Esophagus muscularis mucosa (tissue), 4 donors: ENCODE measurements at regions not wholly inside any gene's neighbourhood (a gene's known extent, or its start where the extent isn't known, plus 50 kb on each side); places are given as distances from the start of the nearest gene placed in this dataset.

Experiments used
- DNase-seq: peaks from one replicate; pipeline ENCODE4 v3.0.0-alpha.2; 2017; ENCODE audit errors: extremely low spot score
- H3K27ac ChIP-seq, 4 donors: fragments of 200-600 bp; sonication (generic); replicated peaks in 1 of 4; 1 replicate in 3 of 4; 2 replicates in 1 of 4; pipeline ENCODE4 v1.5.1; 2016 to 2019; ENCODE audit warnings: mild to moderate bottlenecking in 1 of 4
- H3K27me3 ChIP-seq, 4 donors: fragments of 200-600 bp; sonication (generic); one replicate each; pipeline versions ENCODE4 v1.5.1 to v1.6.0; 2016 to 2019
- H3K36me3 ChIP-seq, 4 donors: fragments of 200-600 bp; sonication (generic); one replicate each; pipeline ENCODE4 v1.5.1; 2016 to 2019
- H3K4me1 ChIP-seq, 4 donors: fragments of 200-600 bp; sonication (generic); one replicate each; pipeline ENCODE4 v1.5.1; 2016 to 2019
- H3K4me3 ChIP-seq, 4 donors: fragments of 200-600 bp; sonication (generic); 1 replicate in 2 of 4; 2 replicates in 2 of 4; pipeline ENCODE4 v1.5.1; 2016 to 2019; ENCODE audit warnings: mild to moderate bottlenecking in 4 of 4, moderate library complexity in 1 of 4
- H3K9me3 ChIP-seq, 4 donors: fragments of 200-600 bp; sonication (generic); 1 replicate in 3 of 4; 2 replicates in 1 of 4; pipeline ENCODE4 v1.5.1; 2016 to 2019
- EP300 ChIP-seq: sonication (generic); formaldehyde crosslinking; IDR thresholded peaks from one replicate; pipeline ENCODE4 v1.6.1; 2017; ENCODE audit warnings: antibody characterized with exemption
- POLR2A ChIP-seq: fragments of 450-650 bp; IDR thresholded peaks from one replicate; pipeline ENCODE4 v1.6.1; 2017; ENCODE audit warnings: antibody characterized with exemption, moderate library complexity, mild to moderate bottlenecking, low read depth
- POLR2AphosphoS5 ChIP-seq, 2 donors: sonication (generic); formaldehyde crosslinking; IDR thresholded peaks; one replicate each; pipeline ENCODE4 v1.6.1; 2017; ENCODE audit warnings: antibody characterized with exemption in 2 of 2
- WGBS: methylation state at CpG from one replicate; pipeline ENCODE4 v1.1.5; 2018; 5-methylcytosine and 5-hydroxymethylcytosine counted together
- intact Hi-C: fragments of 100-400 bp; cut with DNase I; formaldehyde crosslinking; loops from one replicate; pipeline ENCODE4 v1.15.1; 2023
- TF ChIP-seq, protein P1 (sequence below), 3 experiments: fragments of 200-600 bp in 2 of 3; fragments of 450-650 bp in 1 of 3; sonication (generic) in 2 of 3; IDR thresholded peaks; one replicate each; pipeline ENCODE4 v1.5.1; 2017 to 2019; ENCODE audit warnings: antibody characterized with exemption in 3 of 3, mild to moderate bottlenecking in 2 of 3, moderate library complexity in 1 of 3

DNA sequence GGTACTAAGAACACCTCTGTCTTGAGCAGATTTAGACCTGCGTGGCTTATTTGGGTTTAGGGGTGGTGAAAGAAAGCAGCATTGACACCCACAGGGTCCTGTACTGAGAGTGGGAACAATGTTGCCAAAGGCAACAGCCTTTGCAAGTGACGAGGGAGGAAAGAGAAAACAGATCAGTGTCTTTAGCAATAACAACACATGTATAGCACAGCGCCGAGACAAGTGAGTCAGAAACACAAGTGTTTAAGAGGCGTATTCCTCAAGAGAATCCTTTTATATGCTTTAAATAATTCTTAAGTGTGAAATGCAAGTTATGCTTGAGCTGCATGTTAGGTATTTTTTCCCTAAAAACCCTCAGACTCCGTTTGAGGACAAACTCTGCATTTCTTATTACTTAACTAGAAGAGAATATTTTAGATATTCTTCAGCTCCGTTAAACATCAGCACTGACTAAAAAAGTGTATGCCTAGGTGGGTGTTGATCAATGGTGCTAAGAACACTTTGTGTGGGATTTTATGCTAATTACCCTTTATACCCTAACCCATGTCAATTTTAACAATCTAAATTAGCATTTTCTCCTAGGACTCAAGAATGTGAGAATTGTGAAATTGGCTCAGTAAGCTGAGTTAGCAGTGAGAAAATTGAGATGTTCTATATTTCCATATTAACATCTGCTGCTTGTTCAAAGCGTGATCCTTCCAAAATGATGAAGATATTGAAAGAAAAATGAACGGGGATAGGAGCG is 1095.4 kb upstream of the CELF2 start:
- WGBS, result 85% methylated on average over 10 of the region's 10 CpGs
- H3K4me3 ChIP-seq, result no peak overlapping the region
- intact Hi-C loops, result no loop called here

DNA sequence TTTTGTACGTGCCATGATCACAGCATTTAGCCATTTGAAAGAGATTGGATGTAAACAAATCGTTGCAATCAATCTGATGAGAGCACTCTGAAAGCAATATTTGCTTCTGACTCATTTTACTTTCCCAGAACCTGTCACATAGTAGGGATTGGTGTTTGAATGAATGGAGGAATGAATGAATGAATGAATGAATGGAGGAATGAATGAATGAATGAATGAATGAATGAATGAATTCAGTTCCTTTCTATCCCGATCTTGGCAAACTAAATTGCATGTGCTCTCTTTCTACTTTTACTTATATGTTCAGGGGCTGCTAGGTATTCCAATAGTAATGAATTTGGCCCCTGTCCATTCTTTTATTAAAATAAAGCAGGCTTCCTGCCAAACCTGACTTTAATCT is 1091.7 kb upstream of the CELF2 start:
- Histone ChIP-seq H3K9me3 (no peaks in the 10 kb centered on the region), H3K4me3 (no peak overlapping the region), H3K4me1 (peaks cover 0 to 6% (median 0%) of the 10 kb centered on the region in 4 donors), H3K27ac (no peak overlapping the region), H3K27me3 (no peaks in the 10 kb centered on the region), H3K36me3 (no peaks in the 10 kb centered on the region)
- 82% methylated on average over 3 of the region's 3 CpGs for WGBS
- TF ChIP-seq POLR2A (no peak), POLR2AphosphoS5 (IDR thresholded peaks at IDR 0.05) (no peak), EP300 (no peak)
- TF ChIP-seq, protein P1, sequence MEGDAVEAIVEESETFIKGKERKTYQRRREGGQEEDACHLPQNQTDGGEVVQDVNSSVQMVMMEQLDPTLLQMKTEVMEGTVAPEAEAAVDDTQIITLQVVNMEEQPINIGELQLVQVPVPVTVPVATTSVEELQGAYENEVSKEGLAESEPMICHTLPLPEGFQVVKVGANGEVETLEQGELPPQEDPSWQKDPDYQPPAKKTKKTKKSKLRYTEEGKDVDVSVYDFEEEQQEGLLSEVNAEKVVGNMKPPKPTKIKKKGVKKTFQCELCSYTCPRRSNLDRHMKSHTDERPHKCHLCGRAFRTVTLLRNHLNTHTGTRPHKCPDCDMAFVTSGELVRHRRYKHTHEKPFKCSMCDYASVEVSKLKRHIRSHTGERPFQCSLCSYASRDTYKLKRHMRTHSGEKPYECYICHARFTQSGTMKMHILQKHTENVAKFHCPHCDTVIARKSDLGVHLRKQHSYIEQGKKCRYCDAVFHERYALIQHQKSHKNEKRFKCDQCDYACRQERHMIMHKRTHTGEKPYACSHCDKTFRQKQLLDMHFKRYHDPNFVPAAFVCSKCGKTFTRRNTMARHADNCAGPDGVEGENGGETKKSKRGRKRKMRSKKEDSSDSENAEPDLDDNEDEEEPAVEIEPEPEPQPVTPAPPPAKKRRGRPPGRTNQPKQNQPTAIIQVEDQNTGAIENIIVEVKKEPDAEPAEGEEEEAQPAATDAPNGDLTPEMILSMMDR (IDR thresholded peaks at IDR 0.05), result no peak
- intact Hi-C loops, result no loop called here
- DNase-seq, result no peak

More for the DNA sequence above, 1095.4 kb upstream of the CELF2 start:
- DNase-seq, result no peak
- Histone ChIP-seq H3K9me3 (no peaks in the 10 kb centered on the region), H3K36me3 (no peaks in the 10 kb centered on the region), H3K27ac (no peak overlapping the region), H3K4me1 (peaks cover 0 to 6% (median 0%) of the 10 kb centered on the region in 4 donors), H3K27me3 (no peaks in the 10 kb centered on the region)
- TF ChIP-seq, protein P1 (IDR thresholded peaks at IDR 0.05), result no peak
- TF ChIP-seq EP300 (no peak), POLR2AphosphoS5 (IDR thresholded peaks at IDR 0.05) (no peak), POLR2A (no peak)

DNA sequence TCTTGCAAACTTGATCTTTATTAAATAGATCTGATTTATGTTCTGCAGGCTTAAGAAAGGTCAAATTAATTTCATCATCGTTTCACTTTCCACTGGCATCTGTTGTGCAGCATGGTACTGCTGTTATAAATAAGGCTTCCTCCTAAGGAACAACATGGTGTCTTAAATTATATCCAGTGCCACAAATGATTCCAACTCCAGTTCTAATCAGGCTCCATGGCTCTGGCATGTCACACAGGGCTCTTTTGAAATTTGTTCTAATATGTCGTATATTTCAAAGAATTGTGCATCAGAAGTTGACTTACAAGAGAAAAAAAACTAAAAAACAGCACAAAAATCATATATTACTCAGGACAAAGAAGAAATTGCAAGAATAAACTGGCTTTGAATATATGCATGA is 1090.8 kb upstream of the CELF2 start:
- no peaks in the 10 kb centered on the region for H3K9me3 ChIP-seq
- no peaks in the 10 kb centered on the region for H3K27me3 ChIP-seq
- no peak for DNase-seq
- TF ChIP-seq, protein P1 (IDR thresholded peaks at IDR 0.05), result no peak
- TF ChIP-seq POLR2AphosphoS5 (IDR thresholded peaks at IDR 0.05), result no peak
- no peak for TF ChIP-seq EP300
- no peak for TF ChIP-seq POLR2A
- peaks cover 0 to 6% (median 0%) of the 10 kb centered on the region in 4 donors for H3K4me1 ChIP-seq
- no peak overlapping the region for H3K27ac ChIP-seq
- no peak overlapping the region for H3K4me3 ChIP-seq
- WGBS, result 60% methylated on average over 2 of the region's 2 CpGs
- H3K36me3 ChIP-seq, result no peaks in the 10 kb centered on the region
- intact Hi-C loops, result no loop called here

DNA sequence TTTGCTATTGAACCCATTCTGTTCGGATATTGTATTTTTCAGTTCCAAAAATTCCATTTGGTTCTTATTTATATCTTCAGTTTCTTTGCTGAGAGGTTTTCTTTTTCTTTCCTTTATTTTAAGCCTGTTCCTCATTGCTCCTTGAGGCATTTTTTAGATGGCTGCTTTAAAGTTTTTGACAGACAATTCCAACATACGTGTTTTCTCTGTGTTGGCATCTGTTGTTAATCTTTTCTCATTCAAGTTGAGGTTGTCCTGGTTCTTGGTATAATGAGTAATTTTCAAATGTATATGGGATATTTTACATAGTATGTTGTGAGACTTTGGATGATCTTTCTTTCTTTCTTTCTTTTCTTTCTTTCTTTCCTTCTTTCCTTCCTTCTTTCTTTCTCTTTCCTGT is 1078.0 kb upstream of the CELF2 start:
- Histone ChIP-seq H3K4me1 (no peaks in the 10 kb centered on the region), H3K27ac (no peak overlapping the region), H3K36me3 (no peaks in the 10 kb centered on the region), H3K4me3 (no peak overlapping the region), H3K9me3 (no peaks in the 10 kb centered on the region), H3K27me3 (no peaks in the 10 kb centered on the region)
- WGBS, result 91% methylated on average over 2 of the region's 2 CpGs
- intact Hi-C loops, result no loop called here
- DNase-seq, result no peak
- TF ChIP-seq EP300, result no peak
- TF ChIP-seq POLR2AphosphoS5 (IDR thresholded peaks at IDR 0.05), result no peak
- TF ChIP-seq, protein P1 (IDR thresholded peaks at IDR 0.05), result no peak
- no peak for TF ChIP-seq POLR2A

DNA sequence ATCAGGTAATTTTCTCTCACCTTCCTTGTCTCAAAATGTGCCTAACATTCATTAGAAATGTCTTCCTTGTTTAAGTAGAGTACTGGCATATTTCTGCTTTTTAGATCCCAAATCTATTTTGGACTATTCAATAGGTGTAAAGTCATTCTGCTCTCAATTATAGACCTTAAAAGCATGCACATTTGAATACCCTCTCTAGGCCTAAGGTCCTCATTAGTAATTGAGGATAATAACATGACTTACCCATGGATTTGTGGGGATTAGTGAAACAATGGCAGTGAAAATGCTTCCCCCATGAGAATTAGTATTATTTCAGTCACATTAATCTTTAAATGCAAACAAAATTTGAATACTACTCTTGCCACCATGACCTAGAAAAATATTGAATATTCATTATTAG is 1073.0 kb upstream of the CELF2 start:
- DNase-seq, result no peak
- intact Hi-C loops, result no loop called here
- Histone ChIP-seq H3K4me3 (no peak overlapping the region), H3K36me3 (no peaks in the 10 kb centered on the region), H3K4me1 (no peaks in the 10 kb centered on the region), H3K27ac (no peak overlapping the region), H3K9me3 (no peaks in the 10 kb centered on the region), H3K27me3 (no peaks in the 10 kb centered on the region)
- TF ChIP-seq, protein P1 (IDR thresholded peaks at IDR 0.05), result no peak
- TF ChIP-seq POLR2A (no peak), EP300 (no peak)
